Heart left ventricle (tissue), 16 donors: ENCODE measurements at regions not wholly inside any gene's neighbourhood (a gene's known extent, or its start where the extent isn't known, plus 50 kb on each side); places are given as distances from the start of the nearest gene placed in this dataset.

Experiments used
- ATAC-seq, 4 donors: fragments of 200-7000 bp; cut with Tn5 transposase; one replicate each; pipeline ENCODE4 v1.9.1; 2020 to 2022; ENCODE audit warnings: moderate library complexity in 4 of 4, mild to moderate bottlenecking in 3 of 4, moderate number of reproducible peaks in 1 of 4
- DNase-seq, 5 donors: peaks; one replicate each; pipeline ENCODE4 v3.0.0-alpha.2; 2020
- H3K27ac ChIP-seq, 12 donors: fragments of 200-600 bp; sonication (generic) in 4 of 12; one replicate each; pipeline versions ENCODE4 v1.5.0 to v1.8.0; 2016 to 2022; ENCODE audit warnings: mild to moderate bottlenecking in 2 of 12
- H3K27me3 ChIP-seq, 9 donors: fragments of 200-600 bp; sonication (generic) in 2 of 9; one replicate each; pipeline versions ENCODE4 v1.5.1 to v1.8.0; 2016 to 2022; ENCODE audit warnings: mild to moderate bottlenecking in 3 of 9
- H3K36me3 ChIP-seq, 9 donors: fragments of 200-600 bp; sonication (generic) in 2 of 9; one replicate each; pipeline versions ENCODE4 v1.5.0 to v1.8.0; 2018 to 2022; ENCODE audit warnings: mild to moderate bottlenecking in 2 of 9
- H3K4me1 ChIP-seq, 12 donors: fragments of 200-600 bp; sonication (generic) in 4 of 12; one replicate each; pipeline versions ENCODE4 v1.5.0 to v1.8.0; 2016 to 2022; ENCODE audit warnings: mild to moderate bottlenecking in 3 of 12
- H3K4me3 ChIP-seq, 12 donors: fragments of 200-600 bp; sonication (generic) in 4 of 12; one replicate each; pipeline versions ENCODE4 v1.5.0 to v1.8.0; 2017 to 2022; ENCODE audit warnings: mild to moderate bottlenecking in 9 of 12, moderate library complexity in 4 of 12
- H3K9me3 ChIP-seq, 12 donors: fragments of 200-600 bp; sonication (generic) in 4 of 12; one replicate each; pipeline versions ENCODE4 v1.5.0 to v1.8.0; 2016 to 2022; ENCODE audit warnings: mild to moderate bottlenecking in 1 of 12
- CTCF ChIP-seq, 12 donors: fragments of 200-600 bp; sonication (generic) in 4 of 12; IDR thresholded peaks; one replicate each; pipeline versions ENCODE4 v1.5.0 to v1.8.0; 2018 to 2022; ENCODE audit warnings: antibody characterized with exemption in 12 of 12, mild to moderate bottlenecking in 5 of 12
- POLR2A ChIP-seq, 2 donors: fragments of 450-650 bp; IDR thresholded peaks; one replicate each; pipeline ENCODE4 v1.6.1; 2017; ENCODE audit warnings: antibody characterized with exemption in 2 of 2, mild to moderate bottlenecking in 2 of 2, moderate library complexity in 2 of 2
- WGBS, 4 donors: extraction: QIAGEN DNeasy Blood & Tissue Kit in 2 of 4; methylation state at CpG; one replicate each; pipeline versions ENCODE4 v1.1.5 to v1.1.7; 2013 to 2018; 5-methylcytosine and 5-hydroxymethylcytosine counted together
- intact Hi-C, 10 donors: fragments of 100-400 bp; cut with DNase I; formaldehyde crosslinking; loops; one replicate each; pipeline versions ENCODE4 v1.11.1 to v1.14.2; 2022
- donor health status: ischemic (EF 13 %, LVEDD 7.1; RV severe dilation, severe dysfunction).
- donor health status: healthy with polysubstance abuse.
- donor health status: DM: no; HTN: yes; CAD: no.
- donor health status: DM: no; HTN: no; CAD: no.
- donor health status: ischemic (EF 25% LVEDD 6.9; RV normal size, moderate dysfunction).
- donor health status: ischemic (EF 25% LVEDD 5.7; RV mildly dilated, moderate dysfunction).
- donor health status: healthy.
- donor health status: DM: yes; HTN: yes; CAD: no.
- donor health status: ischemic (EF 35%, LVEDD 5.7; RV mildly dilated, moderate dysfunction).
- donor health status: nonischemic (EF 11% LVEDD 7.7; RV severe dilation, severe dysfunction).
- donor health status: DM: yes; HTN: yes; CAD: no.
- donor health status: PGD.
- donor health status: ischemic (EF 29% LVEDD 5.4; RV normal size, mild dysfunction).
- donor health status: nonischemic (EF 23%, LVEDD 6.1; RV moderate dilation, normal function).

GRCh38 chr3:20604659-20605058, 418.7 kb upstream of the SGO1 start:
- no peaks in the 10 kb centered on the region for H3K4me1 ChIP-seq
- ATAC-seq (no peak), DNase-seq (no peak)
- H3K27me3 ChIP-seq = no peaks in the 10 kb centered on the region
- H3K27ac ChIP-seq = no peak overlapping the region
- intact Hi-C loops = no loop called here
- H3K9me3 ChIP-seq = peaks cover 0 to 25% (median 8%) of the 10 kb centered on the region in 12 donors
- no peaks in the 10 kb centered on the region for H3K36me3 ChIP-seq
- no peak for TF ChIP-seq POLR2A (IDR thresholded peaks at IDR 0.05)
- no peak for TF ChIP-seq CTCF (IDR thresholded peaks at IDR 0.05)
- no peak overlapping the region for H3K4me3 ChIP-seq

GRCh38 chr3:20589275-20589674, 403.3 kb upstream of the SGO1 start:
- ATAC-seq (no peak), DNase-seq (no peak)
- Histone ChIP-seq H3K27ac (no peak overlapping the region), H3K9me3 (peaks cover 0 to 17% (median 0%) of the 10 kb centered on the region in 12 donors), H3K4me1 (no peaks in the 10 kb centered on the region), H3K4me3 (no peak overlapping the region), H3K36me3 (no peaks in the 10 kb centered on the region), H3K27me3 (no peaks in the 10 kb centered on the region)
- WGBS, 4 donors = 88 to 94% (median 91%) methylated on average over 5 of the region's 5 CpGs
- intact Hi-C loops = no loop called here
- no peak for TF ChIP-seq POLR2A (IDR thresholded peaks at IDR 0.05)
- no peak for TF ChIP-seq CTCF (IDR thresholded peaks at IDR 0.05)

GRCh38 chr3:20588781-20589180, 402.8 kb upstream of the SGO1 start:
- DNase-seq (no peak), ATAC-seq (no peak)
- intact Hi-C loops = no loop called here
- H3K27ac ChIP-seq = no peak overlapping the region
- WGBS, 4 donors = 88 to 89% (median 88%) methylated on average over 10 of the region's 10 CpGs
- no peaks in the 10 kb centered on the region for H3K36me3 ChIP-seq
- H3K9me3 ChIP-seq = peaks cover 0 to 17% (median 0%) of the 10 kb centered on the region in 12 donors
- no peak for TF ChIP-seq CTCF (IDR thresholded peaks at IDR 0.05)
- TF ChIP-seq POLR2A (IDR thresholded peaks at IDR 0.05) = no peak
- no peak overlapping the region for H3K4me3 ChIP-seq
- H3K4me1 ChIP-seq = no peaks in the 10 kb centered on the region
- H3K27me3 ChIP-seq = no peaks in the 10 kb centered on the region

GRCh38 chr3:20583648-20584047, 397.6 kb upstream of the SGO1 start:
- no peaks in the 10 kb centered on the region for H3K27me3 ChIP-seq
- intact Hi-C loops = no loop called here
- no peaks in the 10 kb centered on the region for H3K36me3 ChIP-seq
- TF ChIP-seq POLR2A (IDR thresholded peaks at IDR 0.05) = no peak
- TF ChIP-seq CTCF (IDR thresholded peaks at IDR 0.05) = no peak
- no peak overlapping the region for H3K27ac ChIP-seq
- H3K9me3 ChIP-seq = peaks cover 0 to 4% (median 0%) of the 10 kb centered on the region in 12 donors
- no peak for ATAC-seq
- DNase-seq = no peak
- H3K4me1 ChIP-seq = no peaks in the 10 kb centered on the region
- no peak overlapping the region for H3K4me3 ChIP-seq
